HG03139 (cell line): ENCODE measurements at regions not wholly inside any gene's neighbourhood (a gene's known extent, or its start where the extent isn't known, plus 50 kb on each side); places are given as distances from the start of the nearest gene placed in this dataset.

Source experiments
- ATAC-seq: cut with Tn5 transposase; IDR thresholded peaks from one replicate; pipeline ENCODE4 v1.9.1; 2021; ENCODE audit not compliant: unreplicated experiment

DNA sequence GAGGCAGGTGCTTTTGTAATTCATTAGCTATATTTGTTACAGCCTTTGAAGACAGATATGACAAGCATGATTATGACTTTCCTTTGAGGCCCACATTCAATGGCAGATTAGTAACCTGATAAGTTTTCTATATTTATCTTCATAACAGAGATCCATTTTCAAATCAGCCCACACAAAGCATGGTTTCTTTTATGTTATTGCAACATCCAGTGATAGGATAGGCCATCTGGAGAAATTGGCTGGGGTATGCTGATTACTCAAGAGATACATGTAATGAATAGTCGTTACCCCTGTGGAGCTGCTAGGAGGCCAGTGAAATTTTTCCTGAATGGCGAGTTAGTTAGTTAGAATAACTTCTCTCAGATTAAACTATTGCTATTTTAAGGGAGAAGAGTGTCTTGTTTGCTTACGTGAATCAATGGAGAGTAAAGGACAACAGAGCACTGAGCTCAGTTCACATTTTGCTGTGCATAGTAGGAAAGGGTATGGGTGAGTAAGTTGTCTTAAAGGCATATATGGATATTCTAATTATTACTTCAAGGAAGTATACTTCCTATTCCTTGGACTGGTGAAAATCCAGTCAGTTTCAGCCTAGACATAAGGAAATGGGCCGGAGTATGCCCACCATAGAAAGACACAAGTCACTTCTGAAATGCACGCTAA is 79.2 kb upstream of the DKK2 start:
- ATAC-seq: no peak

DNA sequence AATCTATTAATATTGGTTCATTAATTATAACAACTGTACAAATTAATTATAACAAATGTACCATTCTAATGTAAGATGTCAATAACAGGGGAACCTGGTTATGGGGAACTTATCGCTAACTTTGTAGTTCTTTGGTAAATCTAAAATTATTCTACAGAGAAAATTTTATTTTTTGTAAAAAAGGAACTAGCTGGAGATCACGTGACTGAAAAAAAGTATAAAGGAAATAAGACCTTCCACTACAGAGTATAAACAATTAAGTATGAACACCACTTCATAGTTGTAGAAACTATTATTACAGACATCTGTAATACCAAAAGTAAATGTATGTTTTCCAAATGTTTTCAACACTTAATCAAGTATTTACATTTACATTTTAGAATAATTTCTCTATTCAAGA is 77.9 kb upstream of the DKK2 start:
- no peak for ATAC-seq

GRCh38 chr4:107098401-107098800 is 62.3 kb upstream of the DKK2 start:
- no peak for ATAC-seq

DNA sequence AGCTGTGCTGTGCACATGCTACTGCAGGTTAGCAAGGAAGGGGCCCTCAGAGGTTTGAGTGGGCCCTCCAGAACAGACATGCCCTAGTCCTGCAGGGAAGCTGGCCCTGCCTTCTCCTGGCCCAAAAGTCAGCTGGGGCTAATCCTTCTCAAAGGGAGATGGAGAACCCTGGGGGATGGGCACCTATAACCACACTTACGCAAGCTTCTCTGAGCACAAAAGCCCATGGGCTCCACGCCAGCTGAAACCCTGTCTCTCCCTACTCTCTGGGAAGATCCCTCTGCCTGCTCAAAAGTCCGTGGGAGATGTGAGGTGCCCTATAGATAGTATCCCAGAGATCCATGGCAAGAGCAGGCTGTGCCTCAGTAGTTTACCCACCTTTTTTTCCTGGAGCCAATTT is 58.9 kb upstream of the DKK2 start:
- ATAC-seq: no peak

DNA sequence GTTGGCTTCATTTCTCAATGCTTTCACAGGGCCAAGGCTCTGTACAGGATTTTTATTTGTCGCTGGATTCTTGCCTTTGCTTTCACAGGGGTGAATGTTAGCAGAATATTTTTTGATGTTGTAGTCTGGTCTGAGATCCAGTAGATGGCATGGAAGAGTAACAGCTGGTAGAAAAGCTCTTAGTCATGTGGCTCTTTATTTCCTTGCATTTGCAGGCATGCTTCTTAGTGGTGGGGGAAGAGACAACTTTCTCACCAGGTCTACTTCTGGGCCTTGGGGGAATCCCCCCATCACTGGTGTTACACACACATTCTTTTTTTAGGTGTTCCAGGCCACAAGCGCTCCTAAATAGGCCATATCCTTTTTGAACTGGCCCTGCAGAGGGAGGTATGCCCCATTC is 58.2 kb upstream of the DKK2 start:
- peak; percentile 59 for ATAC-seq
